ENCODE measurements at regions not wholly inside any gene's neighbourhood (a gene's known extent, or its start where the extent isn't known, plus 50 kb on each side); places are given as distances from the start of the nearest gene placed in this dataset. TPM values are rescaled to one million over a fixed set of nuclear protein-coding genes. Genes with fewer than 3 reads are reported as not detected.
"Not testable (repeated sequence)": the region's sequence is repeated elsewhere in the genome, so short reads cannot be mapped to it uniquely, and the experiment has no call there.

DNA sequence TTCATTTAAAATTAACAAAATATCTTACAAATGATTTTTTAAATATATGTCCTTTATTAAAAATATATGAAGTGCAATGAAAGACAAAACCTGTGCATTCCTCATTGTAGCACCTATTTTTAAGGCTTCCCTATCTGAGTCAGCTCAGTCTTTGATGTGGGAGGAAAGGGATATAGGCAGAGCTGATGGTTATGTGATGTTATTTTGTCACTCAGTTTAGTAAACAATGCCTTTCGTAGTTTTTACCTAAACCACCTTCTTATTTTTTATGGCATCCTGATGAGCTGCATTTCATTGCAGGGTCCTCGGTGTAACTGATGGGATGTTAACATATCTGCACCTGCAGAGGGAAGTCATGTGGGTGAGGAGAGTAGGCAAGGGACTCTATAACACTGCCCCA is 58.9 kb upstream of the FRMD6 start:
- no peak for DNase-seq

DNA sequence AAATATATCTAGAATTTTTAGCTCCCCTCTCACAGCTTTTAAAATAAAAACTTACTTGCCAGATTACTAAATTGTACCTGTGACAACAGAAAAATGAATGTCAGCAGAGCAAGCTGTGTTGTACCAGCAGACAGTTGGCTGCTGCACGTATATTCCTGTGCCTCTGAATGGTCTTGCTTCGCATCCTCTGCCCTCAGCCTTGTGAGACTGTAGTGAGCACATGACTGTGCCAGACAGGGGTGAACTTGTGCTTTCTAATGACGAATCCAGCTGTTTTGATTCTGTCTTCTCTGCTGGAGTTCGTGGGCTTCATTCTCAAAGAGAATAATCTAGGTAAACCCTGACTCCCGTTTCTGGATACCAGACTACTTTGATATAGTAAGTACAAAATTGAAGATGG is 58.3 kb upstream of the FRMD6 start:
- no peak for DNase-seq

DNA sequence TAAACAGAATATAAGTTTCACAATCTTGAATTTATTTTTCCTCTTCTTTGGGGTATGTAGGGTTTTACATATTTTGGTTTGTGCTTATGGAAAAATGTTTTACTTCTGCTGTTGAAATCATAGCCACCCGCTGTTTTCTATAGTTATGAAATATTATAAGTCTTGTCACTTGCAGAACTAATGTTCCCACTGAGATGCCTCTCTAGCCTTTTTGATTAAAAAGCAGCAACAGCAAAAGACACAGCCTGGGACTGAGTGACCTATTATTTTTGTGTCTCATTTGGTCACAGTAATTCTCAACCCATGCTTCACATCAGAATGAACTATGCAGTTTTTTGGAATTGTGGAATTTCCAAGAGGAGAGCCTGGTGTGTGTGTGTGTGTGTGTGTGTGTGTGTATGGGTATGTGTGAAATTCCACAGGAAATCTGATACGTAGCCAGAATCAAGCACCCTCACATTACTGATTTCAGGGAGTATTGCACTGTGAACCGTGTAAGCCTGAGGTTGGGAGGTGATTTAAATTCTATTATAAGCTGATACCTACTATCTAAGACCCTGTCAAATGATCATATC is 55.7 kb upstream of the FRMD6 start:
- peak; percentile 40 for DNase-seq

DNA sequence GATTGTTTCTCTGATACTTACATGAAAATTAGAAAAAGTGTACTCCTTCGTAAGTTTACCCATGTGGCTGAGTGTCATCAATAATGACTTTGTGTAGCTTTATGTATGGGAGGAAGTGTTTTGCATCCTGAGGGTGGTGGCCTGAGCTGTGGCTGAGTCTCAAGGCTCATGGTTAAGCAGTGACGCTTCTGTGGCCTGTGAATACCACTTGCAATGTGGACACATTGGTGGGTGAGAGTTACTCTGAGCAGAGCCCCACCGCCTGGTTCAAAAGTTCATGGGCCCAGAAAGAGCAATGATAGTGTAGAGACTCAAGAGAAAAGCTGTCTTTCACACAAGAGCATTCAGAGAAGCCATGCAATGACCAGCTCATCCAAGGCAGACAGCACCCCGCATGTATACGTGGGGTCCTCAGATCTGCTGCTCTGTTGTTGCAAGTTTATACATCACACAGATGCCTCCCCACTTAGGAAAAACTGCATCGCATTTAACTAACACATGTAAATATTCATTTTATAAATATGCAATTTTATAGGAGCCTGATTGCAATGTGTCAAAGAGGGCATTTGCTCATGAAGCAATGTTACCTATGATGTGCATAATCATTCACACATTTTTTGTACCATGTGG is 55.1 kb upstream of the FRMD6 start:
- peak; percentile 32 for DNase-seq

GRCh38 chr14:51597261-51598001 is 54.3 kb upstream of the FRMD6 start:
- peak; percentile 78 for DNase-seq

DNA sequence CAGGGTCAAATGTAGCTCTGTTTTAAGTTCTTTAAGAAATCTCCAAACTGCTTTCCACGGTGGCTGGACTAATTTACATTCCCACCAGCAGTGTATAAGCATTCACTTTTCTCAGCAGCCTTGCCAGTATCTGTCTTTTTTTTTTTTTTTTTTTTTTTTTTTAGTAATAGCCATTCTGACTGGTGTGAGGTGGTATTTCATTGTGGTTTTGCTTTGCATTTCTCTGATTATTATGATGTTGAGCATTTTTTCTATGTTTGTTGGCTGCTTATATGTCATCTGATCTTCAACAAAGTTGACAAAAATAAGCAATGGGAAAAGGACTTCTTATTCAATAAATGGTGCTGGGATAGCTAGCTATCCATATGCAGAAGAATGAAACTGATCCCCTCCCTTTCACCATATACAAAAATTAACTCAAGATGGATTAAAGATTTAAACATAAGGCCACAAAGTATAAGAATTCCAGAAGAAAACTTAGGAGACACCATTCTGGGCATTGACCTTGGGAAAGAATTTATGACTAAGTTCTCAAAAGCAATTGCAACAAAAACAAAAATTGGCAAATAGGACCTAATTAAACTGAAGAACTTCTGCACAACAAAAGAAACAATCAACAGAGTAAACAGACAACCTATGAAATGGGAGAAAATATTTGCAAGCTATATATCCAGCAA is 52.6 kb upstream of the FRMD6 start:
- DNase-seq, result not testable (repeated sequence)

GRCh38 chr14:51600658-51601057 is 51.1 kb upstream of the FRMD6 start:
- DNase-seq, result no peak

Small RNAs in the stretch of these regions (small RNA-seq; reads per million reads assigned to genes)
- gene RNU6-1291P (ENCODE audit: low replicate concordance), result not detected
